RPMI7951 (cell line): ENCODE measurements at regions not wholly inside any gene's neighbourhood (a gene's known extent, or its start where the extent isn't known, plus 50 kb on each side); places are given as distances from the start of the nearest gene placed in this dataset.
A peak's percentile ranks its signal among the peaks of the same experiment; 100 is the strongest.

Source experiments
- DNase-seq: peaks from one replicate; pipeline ENCODE4 v3.0.0-alpha.2; 2012; ENCODE audit warnings: low read depth

DNA sequence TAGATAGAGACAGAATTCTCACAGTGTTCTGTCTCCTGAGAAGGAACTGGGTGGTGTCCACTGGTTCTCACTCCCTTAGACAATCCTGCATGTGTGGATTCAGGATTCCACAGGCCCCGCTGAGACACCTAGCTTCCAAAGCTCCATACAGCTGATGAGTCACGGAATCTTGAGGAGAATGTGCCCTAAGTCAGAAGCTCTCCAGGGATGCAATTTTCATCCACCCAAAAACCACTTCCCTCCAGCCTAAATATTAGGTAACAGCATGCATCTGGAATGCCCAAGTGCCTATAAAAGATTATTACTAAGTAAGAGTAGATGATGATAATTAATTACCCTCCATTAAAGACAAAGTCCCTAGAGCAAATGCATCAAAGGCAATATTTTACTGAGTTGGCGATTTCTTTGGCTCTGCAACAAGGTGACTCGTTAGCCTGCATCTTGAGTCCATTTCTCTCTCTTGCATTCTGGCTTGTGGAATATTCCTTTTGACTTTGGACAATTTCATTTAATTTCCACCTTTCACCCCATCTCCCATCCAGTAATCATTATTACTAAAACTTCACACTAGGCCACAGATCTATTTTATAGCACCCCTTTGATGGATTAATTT lies 475.1 kb downstream of the TNS1 start:
- DNase-seq: peak; percentile 67

DNA sequence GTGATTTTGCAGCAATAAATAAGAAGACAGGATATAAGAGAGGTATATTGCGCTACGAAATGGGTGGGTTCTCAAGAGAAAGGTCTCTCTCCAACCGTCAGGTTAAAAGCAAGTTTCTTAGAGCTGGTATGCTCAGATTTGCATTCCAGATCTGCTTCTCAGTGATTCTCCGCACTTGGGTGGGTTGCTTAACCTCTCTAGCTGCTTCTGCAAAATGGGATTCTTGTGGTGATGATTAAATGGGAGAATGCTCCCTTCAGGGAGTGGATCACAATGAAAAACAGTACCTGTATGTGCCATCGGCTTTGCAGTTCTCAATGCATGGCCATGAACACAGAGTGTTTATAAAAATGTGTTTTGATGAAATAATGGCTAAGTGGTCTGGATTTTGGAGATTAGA lies 477.7 kb downstream of the TNS1 start:
- no peak for DNase-seq

GRCh38 chr2:217523286-217523685 lies 479.5 kb downstream of the TNS1 start:
- DNase-seq: no peak

DNA sequence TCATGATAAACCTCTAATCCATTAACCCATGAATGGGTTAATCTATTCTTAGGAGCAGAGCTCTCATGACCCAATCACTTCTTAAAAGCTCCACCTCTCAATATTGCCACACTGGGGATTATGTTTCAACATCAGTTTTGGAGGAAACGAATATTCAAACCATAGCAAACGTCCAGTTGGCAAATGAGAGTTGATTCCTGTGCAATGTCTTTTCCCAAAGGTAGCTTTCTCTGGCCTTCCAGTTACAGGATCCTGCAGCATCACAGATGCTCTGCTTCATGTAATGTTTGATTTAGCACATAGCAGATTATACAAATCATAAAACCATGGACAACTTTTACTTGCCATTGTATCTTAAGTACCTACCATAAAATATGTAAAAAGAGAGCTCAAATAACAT lies 481.0 kb downstream of the TNS1 start:
- DNase-seq: no peak

- DNase-seq: peak; percentile 83
Measured at GRCh38 chr2:217520356-217521010, 482.3 kb downstream of the TNS1 start.

GRCh38 chr2:217517402-217517801 lies 485.4 kb downstream of the TNS1 start:
- DNase-seq: peak; percentile 24

- no peak for DNase-seq
Measured at GRCh38 chr2:217515615-217516309, 487.0 kb downstream of the TNS1 start.

DNA sequence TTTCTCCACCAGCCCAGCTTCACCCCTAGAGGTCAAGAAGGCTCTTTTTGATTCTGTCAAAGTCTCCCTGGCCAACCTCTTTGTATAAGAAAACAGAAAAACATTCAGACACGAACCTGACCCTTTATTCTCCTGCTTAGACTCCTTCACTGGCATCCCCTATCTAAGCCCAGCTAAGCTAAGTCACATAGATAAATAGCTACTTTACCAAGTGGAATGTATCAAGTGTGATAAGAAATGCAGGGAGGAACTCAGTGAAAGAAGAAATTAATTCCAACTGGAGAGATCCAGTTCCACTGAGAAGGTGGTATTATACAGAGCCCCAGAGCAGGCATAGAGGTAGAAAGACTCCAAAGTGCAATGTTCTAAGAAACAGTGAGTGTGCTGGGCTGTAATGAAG lies 489.5 kb downstream of the TNS1 start:
- no peak for DNase-seq

GRCh38 chr2:217512728-217513127 lies 490.1 kb downstream of the TNS1 start:
- no peak for DNase-seq

DNA sequence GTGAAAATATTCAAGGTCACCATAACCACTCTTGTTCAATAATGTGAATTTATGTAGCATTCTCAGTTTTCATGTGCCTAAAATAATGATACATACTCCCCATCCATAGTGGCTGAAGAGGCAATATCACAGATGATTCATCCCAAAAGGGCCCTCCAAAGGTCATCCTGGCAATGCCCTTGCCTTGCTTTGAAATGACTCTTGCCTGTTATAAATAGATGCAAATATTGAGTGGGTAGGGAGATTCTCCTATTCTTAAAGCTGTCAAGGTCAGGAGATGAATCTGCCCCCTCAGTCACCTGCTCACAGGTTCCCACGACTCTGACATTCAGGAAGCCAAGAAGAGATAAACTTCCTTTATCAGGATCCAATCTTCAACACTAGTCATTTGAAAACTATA lies 490.5 kb downstream of the TNS1 start:
- peak; percentile 48 for DNase-seq

- no peak for DNase-seq
Measured at GRCh38 chr2:217511850-217512249, 490.9 kb downstream of the TNS1 start.

- DNase-seq: peak; percentile 86
Measured at GRCh38 chr2:217510771-217511291, 492.0 kb downstream of the TNS1 start.

DNA sequence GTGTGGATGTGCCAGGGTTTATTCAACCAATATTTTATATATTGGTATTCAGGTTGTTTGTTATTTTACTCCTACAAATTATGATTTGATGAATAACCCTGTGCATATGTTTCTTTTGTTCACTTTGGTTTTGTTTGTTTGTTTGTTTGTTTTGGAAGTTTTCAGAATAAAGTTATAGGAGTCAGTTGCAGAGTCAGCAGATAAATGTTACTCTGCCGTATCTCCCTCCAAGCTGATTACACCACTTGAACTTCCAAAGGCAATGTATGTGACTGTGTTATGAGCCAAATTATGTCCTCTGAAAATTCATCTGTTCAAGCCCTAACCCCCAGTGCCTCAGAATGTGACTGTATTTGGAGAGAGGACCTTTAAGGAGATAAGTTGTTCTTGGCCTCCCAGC lies 497.5 kb downstream of the TNS1 start:
- no peak for DNase-seq

DNA sequence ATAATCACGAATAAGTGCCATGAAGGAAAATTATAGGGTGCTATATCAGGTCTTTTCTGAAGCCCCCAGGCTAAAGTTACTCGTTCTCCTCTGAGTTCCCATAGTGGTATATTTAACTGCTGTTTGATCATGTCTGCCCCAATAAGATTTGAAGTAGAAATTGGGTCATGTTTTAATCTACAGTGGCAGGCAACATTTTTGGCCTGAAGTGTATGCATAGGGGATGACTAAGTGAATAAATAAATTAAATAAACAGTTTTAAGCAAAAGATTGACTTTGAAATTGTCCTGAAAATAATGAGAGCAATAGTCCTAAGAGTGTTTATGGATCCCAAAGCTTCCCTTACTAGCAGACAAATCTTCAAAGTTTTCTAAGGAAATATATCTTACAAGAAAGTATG lies 500.9 kb downstream of the TNS1 start:
- no peak for DNase-seq

DNA sequence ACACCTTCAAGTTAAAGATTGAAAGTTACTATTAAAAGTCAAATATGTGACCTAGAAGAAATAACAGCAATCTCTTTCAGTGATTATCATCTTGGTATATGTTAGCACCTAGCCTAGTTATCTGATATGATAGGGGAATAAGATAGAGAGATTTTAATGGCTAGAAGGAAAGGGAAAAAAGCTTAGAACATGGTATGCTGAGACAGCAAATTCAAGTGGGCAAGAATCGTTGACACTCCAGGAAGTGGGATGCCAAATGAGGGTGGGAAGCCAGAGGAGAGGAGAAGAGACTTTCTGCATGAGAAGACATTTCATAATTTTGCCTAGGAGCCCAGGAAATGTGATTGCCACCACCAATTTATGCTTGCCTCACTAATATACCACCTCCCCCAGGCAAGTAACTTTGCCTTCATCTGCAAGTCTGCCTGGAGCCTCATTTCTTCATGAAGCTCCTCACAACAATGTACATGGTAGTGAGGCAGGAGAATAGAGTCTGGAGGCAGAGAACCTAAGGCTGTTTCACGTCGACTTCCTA lies 504.9 kb downstream of the TNS1 start:
- no peak for DNase-seq

DNA sequence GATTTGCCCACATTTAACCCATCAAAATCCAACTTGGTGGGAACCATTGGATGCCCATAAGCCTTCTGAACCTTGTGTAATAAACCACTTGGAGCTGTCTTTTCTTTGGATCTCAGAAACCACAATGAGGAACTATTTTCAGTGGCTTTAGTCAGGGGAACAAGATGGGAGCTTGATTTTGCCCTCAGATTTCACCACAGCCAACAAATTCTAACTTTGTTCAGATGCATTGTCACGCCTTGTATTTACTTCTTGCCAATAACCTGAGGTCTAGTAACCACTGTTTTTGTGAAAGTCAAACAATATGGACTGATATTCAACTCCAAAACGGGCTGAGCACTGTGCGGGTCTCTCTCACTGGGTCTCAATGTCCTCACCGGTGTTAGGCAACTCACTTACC lies 508.2 kb downstream of the TNS1 start:
- no peak for DNase-seq

- no peak for DNase-seq
Measured at GRCh38 chr2:217491271-217491670, 511.5 kb downstream of the TNS1 start.

GRCh38 chr2:217489145-217489960 lies 513.4 kb downstream of the TNS1 start:
- DNase-seq: peak; percentile 89

- DNase-seq: no peak
Measured at GRCh38 chr2:217484046-217484445, 518.7 kb downstream of the TNS1 start.

DNA sequence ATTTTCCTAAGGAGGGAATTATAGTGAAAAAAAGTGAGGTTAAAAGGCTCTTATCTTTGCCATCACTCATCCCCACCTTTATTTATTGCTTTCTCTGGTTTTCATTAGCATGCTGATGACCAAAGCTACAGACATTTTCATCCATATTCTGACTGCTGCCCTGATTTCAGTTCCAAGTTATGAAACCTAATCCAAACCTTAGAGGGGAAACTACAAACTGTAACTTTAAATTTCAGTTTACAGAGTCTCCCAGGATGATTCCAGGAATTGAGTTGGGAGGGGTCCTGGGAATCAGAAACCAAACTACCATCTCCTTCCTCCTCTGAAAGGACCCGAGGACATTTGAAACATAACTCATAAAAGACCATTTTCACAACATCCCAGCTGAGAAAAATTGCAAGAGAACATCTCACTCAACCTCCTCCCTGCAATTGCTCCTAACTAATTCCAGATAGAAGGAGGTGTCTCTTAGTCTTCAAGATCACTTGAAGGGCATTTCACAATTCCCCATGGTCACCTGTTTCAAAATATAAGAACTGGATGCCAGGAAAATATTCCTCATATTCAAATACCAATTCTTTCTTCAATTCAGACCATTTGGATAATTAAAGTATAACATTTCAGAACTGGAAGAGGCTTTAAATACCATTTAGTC lies 520.6 kb downstream of the TNS1 start:
- no peak for DNase-seq

- no peak for DNase-seq
Measured at GRCh38 chr2:217481577-217481976, 521.2 kb downstream of the TNS1 start.
